HepG2 (cell line): ENCODE measurements at regions not wholly inside any gene's neighbourhood (a gene's known extent, or its start where the extent isn't known, plus 50 kb on each side); places are given as distances from the start of the nearest gene placed in this dataset.

Source experiments
- CHD2 ChIP-seq: IDR thresholded peaks from 2 replicates; pipeline ENCODE4 v1.6.1; 2011; ENCODE audit warnings: low read depth, low read length, improper control_type of control experiment
- FOXM1 ChIP-seq: sonication (generic); formaldehyde crosslinking; IDR thresholded peaks from 2 replicates; pipeline ENCODE4 v1.5.0; 2020; ENCODE audit warnings: missing genetic modification reagents
- HDAC6 ChIP-seq: fragments of 200-600 bp; sonication (generic); IDR thresholded peaks from 2 replicates; pipeline ENCODE4 v1.7.0; 2017; ENCODE audit warnings: mild to moderate bottlenecking, antibody characterized with exemption, low read length, low read depth
- KDM1A ChIP-seq: IDR thresholded peaks from 2 replicates; pipeline ENCODE4 v1.6.1; 2016; ENCODE audit warnings: missing compliant biosample characterization
- KMT2B ChIP-seq: IDR thresholded peaks from 2 replicates; pipeline ENCODE4 v1.6.1; 2016; ENCODE audit warnings: missing genetic modification reagents, missing compliant biosample characterization
- MBNL3 ChIP-seq: fragments of 250-450 bp; sonication (Bioruptor Pico); conservative IDR thresholded peaks from 2 replicates; pipeline ENCODE4 v1.8.0; 2022; ENCODE audit warnings: mild to moderate bottlenecking, inconsistent platforms
- ZNF121 ChIP-seq: sonication (generic); formaldehyde crosslinking; IDR thresholded peaks from 2 replicates; pipeline ENCODE4 v1.5.0; 2020; ENCODE audit warnings: mild to moderate bottlenecking, missing genetic modification reagents
- ZNF350 ChIP-seq: sonication (generic); formaldehyde crosslinking; IDR thresholded peaks from 2 replicates; pipeline ENCODE4 v1.4.0; 2020; ENCODE audit warnings: mild to moderate bottlenecking, low read depth, missing genetic modification reagents, borderline replicate concordance
- ZNF709 ChIP-seq: sonication (generic); formaldehyde crosslinking; IDR thresholded peaks from 2 replicates; pipeline ENCODE4 v1.5.0; 2020; ENCODE audit warnings: mild to moderate bottlenecking, missing genetic modification reagents
- ZNF768 ChIP-seq: sonication (generic); formaldehyde crosslinking; IDR thresholded peaks from 2 replicates; pipeline ENCODE4 v1.4.0; 2020; ENCODE audit warnings: missing genetic modification reagents
- ZSCAN29 ChIP-seq: sonication (generic); formaldehyde crosslinking; conservative IDR thresholded peaks from 2 replicates; pipeline ENCODE4 v1.4.0; 2020; ENCODE audit warnings: mild to moderate bottlenecking, missing genetic modification reagents
- TF ChIP-seq, protein P1 (sequence below): sonication (generic); formaldehyde crosslinking; IDR thresholded peaks from 2 replicates; pipeline ENCODE4 v1.5.0; 2020; ENCODE audit warnings: mild to moderate bottlenecking, missing genetic modification reagents, moderate library complexity
- TF ChIP-seq, protein P2 (sequence below), 2 experiments: IDR thresholded peaks; 2 replicates each; pipeline ENCODE4 v1.6.1; 2011 to 2012; ENCODE audit warnings: low read length in 2 of 2, borderline replicate concordance in 1 of 2, low read depth in 1 of 2, mild to moderate bottlenecking in 1 of 2, moderate library complexity in 1 of 2

DNA sequence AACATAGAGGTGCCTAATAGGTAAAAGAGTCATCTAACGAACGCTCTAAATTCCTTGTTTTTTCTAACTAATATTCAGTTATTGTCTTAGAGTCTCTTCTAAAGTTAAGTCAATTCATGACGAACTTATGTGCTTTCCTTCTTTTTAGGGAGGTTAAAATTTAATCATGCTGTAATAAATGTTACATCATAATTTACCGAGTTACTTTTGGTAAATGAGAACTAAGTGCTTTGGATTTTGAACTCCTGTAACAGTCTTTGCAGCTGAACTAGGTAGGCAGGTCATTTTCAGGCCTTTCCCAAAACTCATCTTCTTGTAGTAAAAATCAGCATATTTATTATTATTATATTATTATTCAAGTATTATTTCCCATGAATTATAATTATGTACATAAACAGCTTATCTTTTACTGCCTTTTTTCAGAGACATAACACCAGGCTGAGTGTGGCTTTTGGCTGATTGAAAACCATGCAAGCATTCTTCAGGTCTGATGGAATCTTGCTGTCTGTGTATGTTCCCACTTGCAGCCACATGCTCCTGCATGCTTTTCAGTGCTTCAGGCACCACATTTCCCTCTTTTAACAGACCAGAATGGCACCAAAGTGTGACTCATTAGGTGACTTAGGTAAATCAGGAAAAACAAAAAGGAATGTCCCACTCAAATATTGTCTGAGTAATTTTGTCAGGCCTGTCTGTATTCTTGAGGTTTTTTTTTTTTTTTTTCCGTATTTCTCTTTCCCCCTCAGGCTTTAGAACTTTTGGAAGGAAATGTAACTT is 81.0 kb upstream of the CD55 start:
- TF ChIP-seq CHD2 (no peak), ZSCAN29 (CRISPR knock-in tag) (no peak), ZNF709 (CRISPR knock-in tag) (no peak), KDM1A (CRISPR knock-in tag) (no peak), FOXM1 (CRISPR knock-in tag) (no peak), ZNF350 (no peak), ZNF121 (no peak), KMT2B (CRISPR knock-in tag) (no peak), HDAC6 (no peak), MBNL3 (CRISPR knock-in tag) (no peak), ZNF768 (CRISPR knock-in tag) (no peak)
- TF ChIP-seq, protein P1, sequence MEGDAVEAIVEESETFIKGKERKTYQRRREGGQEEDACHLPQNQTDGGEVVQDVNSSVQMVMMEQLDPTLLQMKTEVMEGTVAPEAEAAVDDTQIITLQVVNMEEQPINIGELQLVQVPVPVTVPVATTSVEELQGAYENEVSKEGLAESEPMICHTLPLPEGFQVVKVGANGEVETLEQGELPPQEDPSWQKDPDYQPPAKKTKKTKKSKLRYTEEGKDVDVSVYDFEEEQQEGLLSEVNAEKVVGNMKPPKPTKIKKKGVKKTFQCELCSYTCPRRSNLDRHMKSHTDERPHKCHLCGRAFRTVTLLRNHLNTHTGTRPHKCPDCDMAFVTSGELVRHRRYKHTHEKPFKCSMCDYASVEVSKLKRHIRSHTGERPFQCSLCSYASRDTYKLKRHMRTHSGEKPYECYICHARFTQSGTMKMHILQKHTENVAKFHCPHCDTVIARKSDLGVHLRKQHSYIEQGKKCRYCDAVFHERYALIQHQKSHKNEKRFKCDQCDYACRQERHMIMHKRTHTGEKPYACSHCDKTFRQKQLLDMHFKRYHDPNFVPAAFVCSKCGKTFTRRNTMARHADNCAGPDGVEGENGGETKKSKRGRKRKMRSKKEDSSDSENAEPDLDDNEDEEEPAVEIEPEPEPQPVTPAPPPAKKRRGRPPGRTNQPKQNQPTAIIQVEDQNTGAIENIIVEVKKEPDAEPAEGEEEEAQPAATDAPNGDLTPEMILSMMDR (CRISPR knock-in tag) = no peak
- TF ChIP-seq, protein P2, sequence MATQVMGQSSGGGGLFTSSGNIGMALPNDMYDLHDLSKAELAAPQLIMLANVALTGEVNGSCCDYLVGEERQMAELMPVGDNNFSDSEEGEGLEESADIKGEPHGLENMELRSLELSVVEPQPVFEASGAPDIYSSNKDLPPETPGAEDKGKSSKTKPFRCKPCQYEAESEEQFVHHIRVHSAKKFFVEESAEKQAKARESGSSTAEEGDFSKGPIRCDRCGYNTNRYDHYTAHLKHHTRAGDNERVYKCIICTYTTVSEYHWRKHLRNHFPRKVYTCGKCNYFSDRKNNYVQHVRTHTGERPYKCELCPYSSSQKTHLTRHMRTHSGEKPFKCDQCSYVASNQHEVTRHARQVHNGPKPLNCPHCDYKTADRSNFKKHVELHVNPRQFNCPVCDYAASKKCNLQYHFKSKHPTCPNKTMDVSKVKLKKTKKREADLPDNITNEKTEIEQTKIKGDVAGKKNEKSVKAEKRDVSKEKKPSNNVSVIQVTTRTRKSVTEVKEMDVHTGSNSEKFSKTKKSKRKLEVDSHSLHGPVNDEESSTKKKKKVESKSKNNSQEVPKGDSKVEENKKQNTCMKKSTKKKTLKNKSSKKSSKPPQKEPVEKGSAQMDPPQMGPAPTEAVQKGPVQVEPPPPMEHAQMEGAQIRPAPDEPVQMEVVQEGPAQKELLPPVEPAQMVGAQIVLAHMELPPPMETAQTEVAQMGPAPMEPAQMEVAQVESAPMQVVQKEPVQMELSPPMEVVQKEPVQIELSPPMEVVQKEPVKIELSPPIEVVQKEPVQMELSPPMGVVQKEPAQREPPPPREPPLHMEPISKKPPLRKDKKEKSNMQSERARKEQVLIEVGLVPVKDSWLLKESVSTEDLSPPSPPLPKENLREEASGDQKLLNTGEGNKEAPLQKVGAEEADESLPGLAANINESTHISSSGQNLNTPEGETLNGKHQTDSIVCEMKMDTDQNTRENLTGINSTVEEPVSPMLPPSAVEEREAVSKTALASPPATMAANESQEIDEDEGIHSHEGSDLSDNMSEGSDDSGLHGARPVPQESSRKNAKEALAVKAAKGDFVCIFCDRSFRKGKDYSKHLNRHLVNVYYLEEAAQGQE (IDR thresholded peaks at IDR 0.05; ENCODE audit: borderline replicate concordance in 1 of 2, low read depth in 1 of 2, low read length in 2 of 2) = no peak
